PC-3 (cell line): ENCODE measurements at regions not wholly inside any gene's neighbourhood (a gene's known extent, or its start where the extent isn't known, plus 50 kb on each side); places are given as distances from the start of the nearest gene placed in this dataset.

ENCODE experiments used
- EZH2phosphoT487 ChIP-seq: fragments of 300-600 bp; sonication (generic); IDR thresholded peaks from 2 replicates; pipeline ENCODE4 v1.6.1; 2018; ENCODE audit warnings: mild to moderate bottlenecking, antibody characterized with exemption, low read length, borderline replicate concordance
- TF ChIP-seq, protein P1 (sequence below): fragments of 300-600 bp; sonication (generic); conservative IDR thresholded peaks from 2 replicates; pipeline ENCODE4 v1.5.1; 2017; ENCODE audit warnings: antibody characterized with exemption, low read depth, mild to moderate bottlenecking, low read length

DNA sequence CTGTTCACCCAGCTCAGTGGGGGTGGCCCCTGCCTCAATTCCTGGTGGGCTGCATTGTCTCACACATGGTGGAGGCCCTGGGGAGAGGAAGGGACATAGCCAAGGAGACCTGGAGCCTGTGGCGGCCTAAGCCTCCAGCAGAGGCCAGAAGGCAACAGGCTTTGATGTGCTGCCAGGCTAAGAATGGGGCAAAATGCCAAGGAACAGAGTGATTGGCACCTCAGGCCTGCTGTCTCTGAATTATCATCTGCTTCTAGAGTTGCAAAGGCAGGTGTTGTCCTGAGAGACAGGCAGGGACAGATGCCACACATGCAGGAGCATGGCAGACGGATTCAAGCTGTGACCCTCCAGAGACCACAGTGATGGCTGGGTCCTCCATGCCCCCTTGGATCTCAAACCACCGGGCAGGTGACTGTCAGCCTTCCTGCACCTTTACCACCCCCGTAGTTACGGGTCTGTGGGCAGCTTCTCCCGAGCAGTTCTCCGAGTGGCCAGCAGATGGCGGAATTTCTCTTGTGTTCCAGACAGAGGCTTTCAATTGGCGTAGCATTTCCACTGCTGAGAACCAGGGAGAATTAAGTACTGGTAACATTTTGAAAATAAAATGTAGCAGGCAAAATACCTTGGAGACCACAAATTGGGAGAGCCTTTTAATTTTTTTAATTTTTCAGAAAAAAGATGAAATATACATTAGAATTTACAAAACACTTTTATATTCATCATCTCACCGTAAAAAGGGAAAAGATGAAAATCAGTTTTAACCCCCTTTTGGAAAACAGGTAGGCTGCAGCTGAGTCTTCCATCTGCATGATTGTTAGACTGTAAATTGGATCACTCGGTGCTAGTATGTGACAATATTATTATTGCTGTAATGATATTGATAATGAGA, 525.5 kb upstream of the CFAP20DC start:
- TF ChIP-seq, protein P1, sequence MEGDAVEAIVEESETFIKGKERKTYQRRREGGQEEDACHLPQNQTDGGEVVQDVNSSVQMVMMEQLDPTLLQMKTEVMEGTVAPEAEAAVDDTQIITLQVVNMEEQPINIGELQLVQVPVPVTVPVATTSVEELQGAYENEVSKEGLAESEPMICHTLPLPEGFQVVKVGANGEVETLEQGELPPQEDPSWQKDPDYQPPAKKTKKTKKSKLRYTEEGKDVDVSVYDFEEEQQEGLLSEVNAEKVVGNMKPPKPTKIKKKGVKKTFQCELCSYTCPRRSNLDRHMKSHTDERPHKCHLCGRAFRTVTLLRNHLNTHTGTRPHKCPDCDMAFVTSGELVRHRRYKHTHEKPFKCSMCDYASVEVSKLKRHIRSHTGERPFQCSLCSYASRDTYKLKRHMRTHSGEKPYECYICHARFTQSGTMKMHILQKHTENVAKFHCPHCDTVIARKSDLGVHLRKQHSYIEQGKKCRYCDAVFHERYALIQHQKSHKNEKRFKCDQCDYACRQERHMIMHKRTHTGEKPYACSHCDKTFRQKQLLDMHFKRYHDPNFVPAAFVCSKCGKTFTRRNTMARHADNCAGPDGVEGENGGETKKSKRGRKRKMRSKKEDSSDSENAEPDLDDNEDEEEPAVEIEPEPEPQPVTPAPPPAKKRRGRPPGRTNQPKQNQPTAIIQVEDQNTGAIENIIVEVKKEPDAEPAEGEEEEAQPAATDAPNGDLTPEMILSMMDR: peak; percentile 97
- no peak for TF ChIP-seq EZH2phosphoT487
